Hematopoietic multipotent progenitor cell treated with erythropoietin and hydrocortisone succinate and interleukin-3 and kit ligand, for 8 days (in vitro differentiated cells): ENCODE measurements at regions not wholly inside any gene's neighbourhood (a gene's known extent, or its start where the extent isn't known, plus 50 kb on each side); places are given as distances from the start of the nearest gene placed in this dataset.
A peak's percentile ranks its signal among the peaks of the same experiment; 100 is the strongest.
"Not testable (repeated sequence)": the region's sequence is repeated elsewhere in the genome, so short reads cannot be mapped to it uniquely, and the experiment has no call there.

Experiments used
- DNase-seq: peaks from one replicate; pipeline ENCODE4 v3.0.0-alpha.2; 2015

- no peak for DNase-seq
These were observed 97.3 kb upstream of the DCC start for GRCh38 chr18:52242711-52243110.

- no peak for DNase-seq
These were observed 95.3 kb upstream of the DCC start for GRCh38 chr18:52244658-52245057.

DNA sequence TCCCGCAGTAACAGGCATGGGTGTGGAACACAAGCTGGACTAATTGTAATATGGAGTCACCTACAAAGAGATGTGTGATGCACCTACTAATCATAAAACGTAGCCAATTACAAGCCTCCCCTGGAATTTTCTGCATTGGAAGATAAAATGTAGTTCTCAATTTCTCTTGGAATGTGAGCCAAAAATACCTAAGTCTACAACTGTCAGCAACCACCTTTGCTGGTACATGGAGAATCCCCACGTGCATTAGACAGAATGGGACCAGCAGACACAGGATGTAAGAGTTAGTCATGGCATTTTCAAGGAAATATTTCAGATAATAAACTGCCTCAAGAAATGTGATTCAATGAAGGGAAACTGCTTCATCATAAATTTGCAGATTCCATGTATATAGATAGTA lies 85.6 kb upstream of the DCC start:
- no peak for DNase-seq

- not testable (repeated sequence) for DNase-seq
These were observed 82.6 kb upstream of the DCC start for GRCh38 chr18:52257417-52257816.

DNA sequence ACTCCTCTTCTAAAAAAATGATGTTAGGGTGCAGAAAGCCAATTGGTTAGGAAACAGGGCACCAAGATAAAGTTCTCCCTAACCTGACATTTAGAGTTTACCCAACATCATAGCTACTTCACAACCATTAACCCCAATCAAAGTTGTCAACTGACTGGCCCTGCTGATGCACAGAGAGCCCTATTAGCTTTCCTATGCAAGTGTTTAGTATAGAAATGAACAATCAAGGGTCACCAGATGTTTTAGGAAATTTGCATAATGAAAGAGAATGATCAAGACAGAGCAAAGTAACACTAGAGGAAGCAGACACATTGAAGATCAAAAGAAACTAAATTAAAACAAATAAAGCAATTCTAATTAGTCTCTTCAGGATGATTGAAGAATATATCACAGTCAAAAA lies 64.2 kb upstream of the DCC start:
- DNase-seq: no peak

DNA sequence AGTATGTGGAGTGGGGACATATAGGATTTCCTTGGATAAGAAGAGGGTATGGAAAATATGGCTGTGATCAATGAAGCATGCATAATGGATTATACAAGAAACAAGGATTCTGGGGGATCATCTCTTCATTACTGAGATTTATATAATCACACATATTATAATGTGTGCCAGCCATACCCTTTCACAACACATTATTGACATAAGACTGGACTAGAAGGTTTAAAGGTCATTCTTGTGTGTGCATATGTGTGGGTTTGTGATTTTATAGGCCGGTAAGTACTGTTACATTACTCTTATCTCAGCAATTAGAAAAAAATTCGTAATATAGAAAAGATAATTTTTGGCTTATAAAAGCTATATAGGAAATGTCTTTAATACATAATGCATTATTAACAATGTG lies 62.2 kb upstream of the DCC start:
- no peak for DNase-seq

DNA sequence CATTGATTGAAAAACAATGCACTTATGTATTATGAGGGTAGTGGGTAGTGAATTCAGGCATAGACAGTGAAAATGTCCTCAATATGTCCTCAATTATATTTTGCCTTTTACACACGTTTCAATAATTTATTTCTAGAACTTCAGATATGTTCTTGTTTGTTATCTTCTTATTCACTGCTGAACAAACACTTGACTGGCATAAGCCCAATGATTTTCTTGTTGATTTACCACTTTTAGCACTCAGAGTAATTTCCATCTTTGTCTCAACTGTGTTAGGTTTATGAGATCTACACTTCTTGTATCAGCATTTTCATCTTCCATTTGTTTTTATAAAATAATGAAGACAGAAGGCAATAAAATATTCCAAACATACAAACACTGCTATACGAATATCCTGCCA lies 61.8 kb upstream of the DCC start:
- DNase-seq: no peak

DNA sequence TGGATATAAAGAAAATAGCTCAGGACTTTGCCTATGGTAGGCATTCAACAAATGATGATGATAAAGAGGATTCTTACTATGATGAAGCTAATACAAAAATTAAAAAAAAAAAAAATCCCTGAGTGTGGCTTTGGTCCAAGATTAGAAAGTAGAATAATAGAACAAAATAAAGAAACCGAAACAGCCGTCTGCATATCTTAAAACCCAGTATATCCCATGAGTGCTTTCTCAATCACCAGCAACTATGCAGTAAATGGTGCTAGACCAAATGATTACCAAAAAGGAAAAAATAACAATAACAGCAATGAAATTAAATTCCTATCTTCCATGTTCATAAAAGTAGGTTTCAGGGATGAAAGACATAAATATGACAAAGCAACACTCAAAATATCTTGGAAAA lies 59.3 kb upstream of the DCC start:
- no peak for DNase-seq

DNA sequence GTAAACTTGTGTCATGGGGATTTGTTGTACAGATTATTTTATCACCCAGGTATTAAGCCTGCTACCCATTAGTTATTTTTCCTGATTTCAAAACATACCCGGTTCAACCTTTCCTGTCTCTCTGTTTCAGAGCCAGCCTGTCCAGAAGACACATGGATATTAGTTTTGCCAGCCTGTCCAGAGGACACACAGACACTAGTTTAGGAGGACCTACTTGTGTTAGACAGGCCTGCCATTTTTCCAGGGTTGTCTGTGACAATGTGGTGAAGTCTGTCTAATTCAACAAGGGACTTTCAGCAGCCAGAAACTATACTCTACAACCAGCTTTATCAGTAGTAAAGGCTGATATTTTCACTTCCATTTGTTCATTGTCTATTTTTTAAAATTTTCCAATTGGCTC lies 56.1 kb upstream of the DCC start:
- DNase-seq: no peak

DNA sequence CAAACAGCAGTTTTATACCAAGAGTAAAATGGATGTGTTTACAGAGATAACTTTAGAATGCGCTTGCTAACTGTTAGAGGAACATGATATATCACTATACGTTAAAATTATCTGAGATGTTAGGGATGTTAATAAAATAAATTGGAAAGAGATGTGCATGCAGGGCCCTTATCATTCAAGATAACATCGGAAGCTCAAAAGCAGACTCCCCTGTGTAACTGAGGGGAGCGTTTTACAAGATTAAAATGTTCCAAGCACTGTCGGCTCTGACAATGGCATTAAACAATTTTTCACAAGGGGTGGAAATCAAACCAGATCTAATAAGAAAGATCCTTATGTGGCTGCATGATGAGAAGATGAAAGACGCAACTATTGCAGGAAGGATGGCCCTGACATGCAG lies 53.3 kb upstream of the DCC start:
- no peak for DNase-seq

- no peak for DNase-seq
These were observed 52.8 kb upstream of the DCC start for GRCh38 chr18:52287151-52287550.

- peak; percentile 11 for DNase-seq
These were observed 51.5 kb upstream of the DCC start for GRCh38 chr18:52288403-52289004.

DNA sequence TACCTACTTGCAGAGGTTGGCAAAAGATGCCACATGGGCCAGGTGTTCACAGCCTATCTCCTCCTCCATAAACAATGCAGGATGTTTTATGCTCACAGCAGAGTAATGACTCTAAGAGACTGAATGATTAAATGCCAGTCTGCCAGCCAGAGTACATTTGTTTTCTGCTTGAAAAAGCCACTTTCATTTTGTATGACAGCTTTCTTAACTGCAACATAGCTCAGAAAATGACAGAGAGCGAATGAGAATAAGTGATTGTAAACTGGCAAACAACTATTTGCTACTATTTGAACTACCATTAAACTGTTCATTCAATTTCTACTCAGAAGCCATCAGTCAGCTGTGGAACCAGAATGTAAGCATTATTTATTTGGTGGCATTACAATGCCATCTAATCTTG lies 50.6 kb upstream of the DCC start:
- no peak for DNase-seq
